GM21381 (cell line): ENCODE measurements at regions not wholly inside any gene's neighbourhood (a gene's known extent, or its start where the extent isn't known, plus 50 kb on each side); places are given as distances from the start of the nearest gene placed in this dataset.

Source experiments
- ATAC-seq: cut with Tn5 transposase; IDR thresholded peaks from one replicate; pipeline ENCODE4 v1.9.1; 2021; ENCODE audit warnings: mild to moderate bottlenecking, moderate library complexity; ENCODE audit not compliant: unreplicated experiment

- ATAC-seq, result no peak
Measured at GRCh38 chr6:23957017-23957416, 169.0 kb upstream of the NRSN1 start.

DNA sequence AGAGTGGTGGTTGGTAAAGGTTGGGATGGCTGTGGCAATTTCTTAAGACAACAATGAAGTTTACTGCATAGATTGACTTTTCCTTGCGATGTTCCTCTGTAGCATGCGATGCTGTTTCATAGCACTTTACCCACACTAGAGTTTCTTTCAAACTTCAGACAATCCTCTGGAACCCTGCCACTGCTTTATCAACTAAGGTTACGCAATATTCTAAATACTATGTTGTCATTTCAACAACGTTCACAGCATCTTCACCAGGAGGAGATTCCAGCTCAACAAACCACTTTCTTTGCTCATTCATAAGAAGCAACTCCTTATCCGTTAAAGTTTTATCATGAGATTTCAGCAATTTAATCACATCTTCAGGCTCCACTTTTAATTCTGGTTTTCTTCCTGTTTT, 161.2 kb upstream of the NRSN1 start:
- no peak for ATAC-seq

GRCh38 chr6:23969344-23969743, 156.7 kb upstream of the NRSN1 start:
- no peak for ATAC-seq

- no peak for ATAC-seq
Measured at GRCh38 chr6:23977706-23978105, 148.3 kb upstream of the NRSN1 start.

DNA sequence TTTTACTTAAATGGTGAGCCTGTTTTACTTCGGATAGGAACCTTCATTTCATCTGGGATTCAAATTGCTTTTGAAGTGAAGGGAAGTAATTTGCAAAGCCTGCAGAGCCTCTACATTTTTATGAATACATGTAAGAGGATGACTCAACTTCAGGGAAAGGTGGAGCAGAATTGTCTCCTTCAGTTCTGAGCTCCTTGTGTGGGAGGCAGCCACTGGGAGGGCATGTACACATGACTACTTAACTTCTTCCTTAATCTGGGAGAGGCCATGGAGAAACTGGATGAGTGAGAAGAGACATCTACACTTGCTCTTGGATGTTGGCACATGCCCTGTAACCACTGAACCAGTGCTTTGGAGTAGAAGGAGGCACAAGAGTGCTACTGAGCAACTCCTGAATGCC, 145.1 kb upstream of the NRSN1 start:
- ATAC-seq, result no peak

- no peak for ATAC-seq
Measured at GRCh38 chr6:23981923-23982322, 144.1 kb upstream of the NRSN1 start.

DNA sequence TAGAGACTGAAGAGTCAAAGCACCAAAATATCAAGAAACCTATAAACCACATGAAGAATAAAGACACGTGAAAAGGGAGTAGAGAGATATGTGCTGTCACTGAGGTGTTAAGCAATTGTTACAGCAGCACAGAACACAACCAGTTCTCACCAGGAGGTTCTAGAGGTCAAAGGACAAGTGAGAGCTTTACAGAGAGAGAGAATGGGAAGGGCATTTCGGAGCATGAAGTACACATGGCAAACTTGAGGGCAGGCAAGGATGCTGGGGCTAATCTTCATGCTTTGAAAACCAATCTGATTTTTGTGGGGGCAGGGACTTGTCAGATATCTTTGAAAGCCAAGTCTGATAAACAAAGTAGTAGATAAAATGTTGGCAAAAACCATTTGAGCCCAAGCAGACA, 142.3 kb upstream of the NRSN1 start:
- ATAC-seq, result no peak

- no peak for ATAC-seq
Measured at GRCh38 chr6:23985015-23985414, 141.0 kb upstream of the NRSN1 start.

DNA sequence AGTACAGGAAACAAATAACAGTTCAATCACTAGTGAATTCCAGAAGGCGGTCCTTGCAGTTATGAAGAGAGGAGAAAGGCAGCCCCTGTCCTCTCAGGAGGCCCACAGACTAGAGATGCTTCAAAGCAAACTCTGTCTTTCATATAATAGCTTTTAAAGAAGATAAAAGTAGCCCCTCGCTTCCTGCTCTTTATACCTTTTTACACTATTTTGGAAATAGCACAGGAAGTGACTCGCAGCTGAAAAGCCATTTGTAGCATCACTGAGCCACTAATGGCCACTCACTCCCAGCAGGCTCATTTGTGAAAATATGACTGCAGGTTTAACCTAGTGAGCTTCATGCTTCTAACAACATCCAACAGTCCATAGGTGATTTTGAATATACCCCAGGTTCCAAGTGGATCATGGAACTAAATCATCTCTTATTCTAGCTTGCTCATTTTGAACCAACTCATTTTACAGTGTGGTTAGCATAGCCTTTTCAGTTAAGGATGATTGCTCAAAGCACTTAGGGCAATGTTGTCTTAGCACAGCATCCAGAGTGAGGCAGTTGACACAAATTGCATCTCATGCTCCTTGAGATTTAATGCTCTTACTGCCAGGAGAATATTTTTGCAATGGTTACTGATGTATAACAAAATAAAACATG, 136.0 kb upstream of the NRSN1 start:
- ATAC-seq, result no peak

DNA sequence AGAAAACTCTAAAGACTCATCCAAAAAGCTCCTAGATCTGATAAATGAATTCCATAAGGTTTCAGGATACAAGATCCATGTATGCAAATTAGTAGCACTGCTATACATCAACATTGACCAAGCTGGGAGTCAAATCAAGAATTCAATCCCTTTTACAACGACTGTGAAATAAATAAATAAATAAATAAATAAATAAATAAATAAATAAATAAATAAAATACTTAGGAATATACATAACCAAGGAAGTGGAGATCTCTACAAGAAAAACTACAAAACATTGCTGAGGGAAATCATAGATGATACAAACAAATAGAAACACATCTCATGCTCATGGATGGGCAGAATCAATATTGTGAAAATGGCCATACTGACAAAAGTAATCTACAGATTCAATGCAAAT, 132.0 kb upstream of the NRSN1 start:
- ATAC-seq, result no peak

DNA sequence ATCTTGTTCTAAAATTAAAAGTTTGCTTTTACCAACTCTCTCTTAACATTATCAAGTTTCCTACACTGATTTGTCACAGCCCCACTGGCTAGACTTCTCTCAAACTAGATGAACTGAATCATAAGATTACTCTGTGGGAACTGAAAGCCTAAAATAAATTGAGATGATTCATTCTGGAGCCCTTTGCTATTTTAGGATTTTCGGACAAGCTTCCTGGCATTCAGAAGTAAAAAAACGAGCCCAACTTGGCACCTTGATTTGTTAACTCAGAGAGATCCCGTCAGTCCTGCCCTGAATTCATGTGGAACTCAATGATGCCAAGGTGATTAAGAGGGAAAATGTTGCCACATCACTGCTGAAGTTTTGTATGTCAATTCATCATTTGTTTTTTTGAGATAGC, 122.0 kb upstream of the NRSN1 start:
- no peak for ATAC-seq

GRCh38 chr6:24004659-24005058, 121.4 kb upstream of the NRSN1 start:
- no peak for ATAC-seq

DNA sequence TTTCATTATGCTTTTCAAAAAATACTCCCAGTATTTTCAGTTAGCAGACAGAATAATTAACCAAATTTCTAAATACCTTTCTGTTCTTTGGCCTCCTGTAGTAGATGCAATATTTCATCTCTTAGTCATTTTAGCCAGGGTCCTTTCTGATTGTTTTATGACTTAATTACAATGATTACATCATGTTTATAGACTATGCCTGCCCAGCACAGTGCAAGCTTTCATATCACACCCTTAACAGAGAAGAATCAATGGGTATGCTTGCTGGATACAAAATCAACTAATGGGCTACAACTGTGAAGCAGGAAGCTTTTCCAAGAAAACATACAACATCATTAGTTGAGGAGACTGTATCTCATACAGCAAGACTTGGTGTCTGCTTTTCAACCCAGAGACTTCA, 119.8 kb upstream of the NRSN1 start:
- ATAC-seq, result no peak

GRCh38 chr6:24009319-24009718, 116.7 kb upstream of the NRSN1 start:
- no peak for ATAC-seq

- no peak for ATAC-seq
Measured at GRCh38 chr6:24010133-24010532, 115.9 kb upstream of the NRSN1 start.

DNA sequence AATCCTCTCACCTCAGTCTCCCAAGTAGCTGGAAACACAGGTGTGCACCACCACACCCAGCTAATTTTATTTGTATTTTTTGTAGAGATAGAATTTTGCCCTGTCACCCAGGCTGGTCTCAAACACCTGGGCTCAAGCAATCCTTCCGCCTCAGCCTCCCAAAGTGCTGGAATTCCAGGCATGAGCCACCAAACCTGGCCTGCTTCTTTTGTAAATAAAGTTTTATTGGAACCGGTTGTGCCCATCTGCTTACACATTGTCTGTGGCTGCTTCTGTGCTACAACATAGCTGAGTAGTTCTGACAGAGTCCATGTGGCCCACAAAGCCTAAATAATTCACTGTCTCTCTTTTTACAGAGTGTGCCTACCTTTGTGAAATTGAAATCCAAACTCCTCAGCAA, 109.7 kb upstream of the NRSN1 start:
- ATAC-seq, result no peak

- ATAC-seq, result no peak
Measured at GRCh38 chr6:24016857-24017256, 109.2 kb upstream of the NRSN1 start.

DNA sequence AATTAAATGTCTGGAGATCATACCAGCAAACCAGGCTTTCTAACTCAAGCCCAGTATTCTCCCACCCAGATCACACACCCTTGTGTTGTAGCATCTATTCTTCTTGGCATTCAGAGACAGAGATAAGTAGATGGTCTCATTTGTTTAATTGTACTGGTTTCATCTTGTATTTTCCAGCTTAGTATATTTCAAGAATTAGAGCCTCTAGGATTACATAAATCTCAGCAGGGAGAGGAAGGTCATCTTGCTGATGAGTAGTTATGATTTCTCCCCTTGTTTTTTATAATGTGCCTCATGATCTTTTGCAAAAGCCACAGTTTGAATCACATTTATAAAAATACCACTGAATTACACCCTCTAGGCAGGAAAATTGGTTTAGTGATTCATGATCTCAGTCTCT, 106.6 kb upstream of the NRSN1 start:
- no peak for ATAC-seq

GRCh38 chr6:24019830-24020229, 106.2 kb upstream of the NRSN1 start:
- no peak for ATAC-seq

- no peak for ATAC-seq
Measured at GRCh38 chr6:24026050-24026449, 100.0 kb upstream of the NRSN1 start.

DNA sequence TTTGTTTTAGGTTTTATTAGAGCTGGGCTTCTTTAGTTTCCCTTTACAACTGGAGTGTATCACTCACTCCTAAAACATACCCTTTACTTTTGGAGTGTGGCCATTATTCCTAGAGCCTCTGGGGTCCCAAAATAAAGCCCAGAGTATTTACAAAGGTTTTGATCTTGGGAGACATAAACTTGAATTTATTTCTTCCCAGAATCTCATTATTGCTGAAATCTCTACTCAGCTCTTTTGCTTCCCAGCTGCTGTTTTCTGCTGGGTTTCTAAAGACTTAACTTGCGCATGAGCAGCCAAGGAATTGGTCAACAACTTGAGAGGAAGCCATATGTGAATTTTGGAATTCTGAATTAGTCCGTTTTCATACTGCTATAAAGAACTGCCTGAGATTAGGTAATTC, 94.5 kb upstream of the NRSN1 start:
- ATAC-seq, result no peak

- no peak for ATAC-seq
Measured at GRCh38 chr6:24032896-24033688, 92.9 kb upstream of the NRSN1 start.

DNA sequence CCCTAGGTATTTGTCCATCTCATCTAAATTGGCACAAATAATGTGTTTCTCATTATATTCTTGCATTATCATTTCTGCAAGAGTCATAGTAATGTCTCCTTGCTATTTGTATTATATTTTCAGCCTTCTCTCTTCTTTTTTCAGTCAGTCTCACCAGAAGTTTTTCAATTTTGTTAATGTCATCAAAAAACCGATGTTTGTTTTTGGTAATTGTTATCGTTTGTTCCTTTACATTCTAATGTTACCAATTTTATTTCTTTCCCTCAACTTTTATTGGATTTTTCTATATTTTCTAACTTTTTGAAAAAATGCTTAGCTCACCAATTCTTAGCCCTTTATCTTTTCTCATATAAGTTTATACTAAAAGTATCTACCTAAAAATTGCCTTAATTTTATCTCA, 82.2 kb upstream of the NRSN1 start:
- ATAC-seq, result no peak
